NCI-H2196 treated with DMSO at 0.1 percent for 48 hours (cell line): ENCODE measurements at regions not wholly inside any gene's neighbourhood (a gene's known extent, or its start where the extent isn't known, plus 50 kb on each side); places are given as distances from the start of the nearest gene placed in this dataset.

ENCODE experiments used
- DNase-seq: peaks from one replicate; lab custom pipeline; 2025; ENCODE audit not compliant: unreplicated experiment; lab: John Stamatoyannopoulos, UW

GRCh38 chr5:2902742-2903297 lies 151.3 kb upstream of the IRX2 start:
- DNase-seq: no peak

DNA sequence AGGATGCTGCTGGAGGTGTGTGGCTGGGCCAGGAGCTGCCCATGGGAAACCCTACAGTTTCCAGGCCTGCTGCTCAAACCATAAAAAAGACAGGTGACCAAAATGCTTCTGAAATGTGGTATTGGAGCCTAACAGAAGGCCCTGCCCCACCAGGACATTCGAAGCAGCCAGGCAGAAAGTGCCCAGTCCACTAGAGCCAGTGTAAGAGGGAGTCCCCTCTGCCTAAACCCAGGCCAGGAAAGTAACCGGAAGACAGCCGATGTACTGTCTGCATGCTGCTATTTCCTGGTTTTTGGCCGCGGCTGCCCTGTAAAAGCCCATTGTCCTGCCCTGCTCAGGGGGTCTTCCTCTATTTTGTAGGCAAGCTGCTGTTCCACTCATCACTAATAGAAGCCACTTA lies 150.7 kb upstream of the IRX2 start:
- DNase-seq: no peak

DNA sequence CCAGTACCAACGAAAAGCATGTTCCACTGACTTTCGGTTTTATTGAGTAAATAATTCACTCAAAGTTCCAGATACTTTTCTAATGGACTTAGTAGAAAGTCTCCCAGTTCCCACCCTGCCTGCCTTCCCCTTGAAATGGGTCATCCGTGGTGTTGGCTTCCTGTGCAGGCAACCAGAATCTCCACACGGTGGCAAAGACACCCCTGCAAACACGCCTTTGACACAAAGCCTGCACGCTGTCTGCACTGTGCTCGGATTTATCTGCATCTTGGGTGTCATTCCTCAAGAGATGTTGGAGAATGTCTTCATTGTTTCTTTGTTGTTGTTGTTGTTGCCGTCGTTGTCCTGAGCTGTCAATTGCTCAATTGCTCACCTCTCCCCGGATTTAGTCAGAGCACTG lies 150.0 kb upstream of the IRX2 start:
- no peak for DNase-seq

DNA sequence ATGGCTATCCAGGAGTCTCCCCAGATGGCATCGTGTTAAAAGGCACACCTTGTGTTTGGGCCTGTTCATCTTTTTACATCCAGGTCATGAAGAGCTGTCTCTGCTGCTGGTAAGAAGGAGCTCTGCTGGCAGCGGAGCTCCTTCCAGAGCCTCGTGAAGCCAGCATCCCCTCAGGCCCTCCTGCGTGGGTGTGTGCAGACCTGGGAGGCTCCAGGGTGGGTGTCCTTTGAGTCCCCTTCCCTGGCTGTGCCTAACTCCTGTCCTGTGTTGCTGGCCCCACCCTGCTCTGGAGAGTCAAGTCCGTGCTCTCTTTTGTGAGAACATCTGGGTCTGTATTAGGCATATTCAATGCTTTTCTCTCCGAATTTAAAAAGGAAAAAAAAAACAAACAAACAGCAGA lies 149.6 kb upstream of the IRX2 start:
- no peak for DNase-seq

- no peak for DNase-seq
Observed at GRCh38 chr5:2900360-2900759, 148.9 kb upstream of the IRX2 start.

DNA sequence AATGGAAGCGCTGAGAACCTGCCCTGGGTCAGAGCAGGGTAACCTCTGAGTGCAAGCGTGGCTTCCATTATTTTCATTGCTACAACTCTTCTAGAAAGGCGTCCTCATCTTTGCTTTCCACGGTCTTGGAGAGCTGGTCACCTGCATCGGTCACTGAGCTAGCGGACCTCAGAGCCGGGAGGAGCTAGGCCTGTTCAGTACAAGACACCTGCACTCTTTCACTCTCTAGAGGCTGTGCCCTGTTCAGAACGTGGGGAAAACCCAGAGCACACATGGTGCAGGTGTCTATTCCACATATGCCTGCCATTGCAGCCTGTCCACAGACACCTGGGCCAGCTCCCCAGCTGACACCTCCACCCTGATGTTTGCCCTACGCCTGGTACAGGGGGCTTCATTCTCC lies 147.8 kb upstream of the IRX2 start:
- DNase-seq: no peak

- DNase-seq: no peak
Observed at GRCh38 chr5:2898661-2899060, 147.2 kb upstream of the IRX2 start.

DNA sequence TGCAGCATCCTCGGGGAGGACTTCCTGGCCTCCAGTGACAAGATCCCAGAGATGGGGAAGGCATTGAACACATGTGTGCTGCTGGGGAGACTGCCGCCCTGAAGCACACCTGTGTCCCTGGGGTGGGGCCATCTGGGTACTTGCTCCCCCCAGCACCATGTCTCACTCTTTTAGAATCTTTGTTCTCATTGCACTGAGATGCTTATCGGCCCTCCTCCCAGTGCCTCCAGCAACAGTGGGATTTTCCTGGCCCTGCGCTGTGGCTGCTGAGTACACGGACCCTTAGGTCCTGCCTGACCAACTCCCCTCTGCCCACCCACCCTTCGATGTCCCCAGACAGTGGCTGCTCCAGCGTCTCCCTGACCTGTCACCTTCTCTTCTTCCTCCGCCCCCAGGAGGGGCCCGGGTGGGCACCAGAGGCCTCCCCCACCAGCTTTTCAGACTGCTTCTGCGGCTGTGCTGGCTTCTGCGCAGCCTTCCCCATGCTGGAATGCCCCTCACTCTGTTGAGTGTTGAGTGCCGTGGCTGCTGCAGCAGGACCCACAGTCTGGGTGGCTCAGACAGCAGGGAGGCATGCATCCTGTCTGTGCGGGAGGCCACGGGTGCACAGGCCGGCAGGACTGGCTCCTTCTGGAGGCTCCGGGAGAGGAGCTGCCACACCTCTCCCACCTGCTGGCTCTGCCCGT lies 145.9 kb upstream of the IRX2 start:
- no peak for DNase-seq

DNA sequence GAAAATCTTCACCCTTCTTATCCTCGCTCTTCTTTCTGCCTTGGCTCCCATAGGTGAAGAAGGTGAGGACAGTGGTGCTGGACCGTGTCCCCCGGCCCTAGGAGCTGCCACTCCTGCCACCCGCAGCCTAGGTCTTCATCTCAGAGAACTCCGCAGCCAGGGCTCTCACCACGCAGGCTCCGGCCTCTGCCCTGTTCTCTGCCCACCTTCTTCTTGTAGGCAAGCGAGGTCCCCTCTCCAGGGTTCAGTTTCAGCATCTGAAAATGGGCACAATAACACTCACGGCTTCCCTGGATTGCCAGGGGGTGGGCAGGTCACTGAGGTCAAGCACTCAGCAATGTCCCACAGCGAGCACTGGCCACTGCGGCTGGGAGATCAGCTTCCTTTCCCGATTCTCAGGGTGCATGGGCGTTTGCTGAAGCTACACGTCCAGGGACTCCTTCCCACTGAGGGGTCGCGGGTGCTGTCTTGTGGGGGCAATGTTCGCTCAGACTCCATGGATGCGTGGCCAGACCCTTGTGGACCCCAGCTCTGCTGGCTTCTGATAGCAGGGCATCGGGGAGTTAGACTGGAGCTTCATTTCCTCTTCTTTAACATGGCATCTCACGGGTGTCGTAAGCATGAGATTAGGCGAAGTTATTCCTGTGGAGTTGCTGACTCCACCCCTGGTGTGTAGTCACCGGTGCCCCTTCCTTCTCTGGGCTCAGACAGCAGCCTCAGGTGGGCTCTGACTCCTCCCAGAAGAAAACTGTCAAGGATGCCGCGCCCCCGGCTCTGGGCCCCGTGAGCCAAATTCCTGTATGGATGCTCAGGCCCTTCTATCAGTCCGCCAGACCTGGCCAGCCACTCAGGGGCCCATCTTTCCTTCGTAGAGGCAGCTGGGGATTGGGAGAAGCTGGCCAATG lies 145.1 kb upstream of the IRX2 start:
- DNase-seq: no peak

GRCh38 chr5:2895876-2896275 lies 144.4 kb upstream of the IRX2 start:
- no peak for DNase-seq

DNA sequence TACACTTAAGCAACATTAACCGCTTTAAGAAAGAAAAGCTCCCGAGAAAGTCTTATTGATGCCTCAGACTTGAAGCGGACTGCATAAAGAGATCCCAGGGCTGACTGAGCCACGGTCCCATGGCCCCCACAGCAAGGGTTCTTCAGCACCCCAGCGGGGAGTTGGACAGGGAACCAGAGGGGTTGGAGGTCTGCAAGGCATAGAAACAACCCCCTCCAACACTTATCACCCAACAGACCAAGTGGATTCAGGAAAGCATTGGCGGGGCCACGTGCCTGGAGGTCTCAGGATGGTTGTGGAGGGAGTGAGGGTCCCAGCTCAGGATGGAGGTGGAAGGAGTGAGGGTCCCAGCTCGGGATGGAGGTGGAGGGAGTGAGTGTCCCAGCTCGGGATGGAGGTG lies 143.7 kb upstream of the IRX2 start:
- no peak for DNase-seq

DNA sequence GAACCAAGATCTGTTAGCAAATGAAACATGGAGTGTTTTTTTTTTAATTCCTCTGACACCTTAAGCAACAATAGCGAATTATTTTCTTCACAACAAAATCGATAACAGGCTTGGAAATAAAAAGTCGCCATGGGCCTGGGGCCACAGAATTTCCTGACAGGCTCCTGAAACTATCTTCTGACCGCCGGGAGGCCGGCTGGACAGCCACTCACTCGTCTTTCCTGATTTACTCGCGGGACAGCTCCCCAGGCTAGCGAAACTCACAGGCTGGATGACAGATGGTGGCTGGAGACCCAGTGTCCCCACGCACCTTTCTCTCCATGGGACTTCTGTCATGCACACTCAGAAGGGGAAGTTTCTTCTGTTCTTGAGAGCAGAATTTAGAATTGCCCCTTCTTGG lies 143.3 kb upstream of the IRX2 start:
- DNase-seq: no peak

DNA sequence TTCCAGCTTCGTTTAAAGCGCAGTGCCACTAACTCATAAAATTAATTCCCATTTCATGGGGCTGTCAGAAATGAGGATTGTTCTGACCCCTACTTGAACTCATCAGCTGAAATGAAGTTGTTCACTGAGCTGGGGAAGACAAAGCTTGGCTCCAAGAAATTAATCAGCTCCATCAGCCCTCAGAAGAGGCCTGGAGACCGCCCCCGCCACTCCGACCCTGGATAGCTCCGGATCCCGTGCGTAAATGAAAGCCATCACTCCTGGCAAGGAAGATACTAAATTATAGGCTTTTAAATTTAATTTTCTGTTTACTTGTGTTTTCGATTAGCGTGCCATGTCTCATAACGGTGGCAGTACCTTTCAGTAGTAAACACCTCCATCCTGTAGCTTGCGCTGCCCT lies 142.8 kb upstream of the IRX2 start:
- no peak for DNase-seq

DNA sequence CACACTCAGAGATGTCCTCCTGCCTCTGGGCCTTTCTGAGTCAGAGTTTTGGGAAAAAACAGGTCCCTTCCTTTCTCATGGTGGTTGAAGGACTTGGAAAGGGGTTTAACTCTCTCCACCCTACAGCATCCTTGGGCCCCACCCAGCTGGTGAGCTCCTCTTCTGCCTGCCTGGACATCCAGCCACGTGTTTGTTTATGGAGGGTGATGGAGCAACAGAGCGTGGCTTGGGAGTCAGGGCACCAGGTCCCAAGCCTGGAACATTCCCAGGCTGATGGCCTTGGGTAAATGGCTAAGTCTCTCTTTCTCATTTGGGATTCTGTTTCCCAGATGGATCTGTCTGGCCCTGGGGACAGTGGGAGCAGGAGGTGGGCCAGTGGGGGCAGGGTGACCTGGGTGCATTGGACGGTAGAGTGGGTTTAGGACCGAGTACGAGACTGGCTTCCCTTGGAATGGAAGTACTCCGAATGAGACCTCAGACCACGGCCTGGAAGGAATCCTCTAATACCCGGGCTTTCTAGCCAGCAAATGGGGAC lies 141.1 kb upstream of the IRX2 start:
- no peak for DNase-seq

- DNase-seq: no peak
Observed at GRCh38 chr5:2891781-2892180, 140.3 kb upstream of the IRX2 start.

DNA sequence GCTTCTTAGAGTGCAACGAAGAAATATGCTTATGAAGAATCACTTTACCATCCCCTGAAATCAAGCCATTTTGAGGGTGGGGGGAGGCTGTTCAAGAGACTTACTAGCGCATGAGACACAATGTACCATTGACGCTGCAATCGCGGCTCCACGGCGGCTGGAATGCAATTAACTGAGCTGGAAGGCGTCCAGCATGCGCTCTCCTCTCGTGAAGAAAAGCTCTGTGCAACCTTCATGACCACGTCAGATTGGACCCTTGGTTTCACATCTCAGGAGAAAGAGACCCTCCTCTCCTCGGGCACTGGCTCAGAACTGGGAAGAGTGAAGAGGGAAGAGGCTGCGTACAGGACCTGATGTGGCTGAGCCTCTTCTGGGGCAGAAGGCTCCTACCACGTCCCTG lies 138.5 kb upstream of the IRX2 start:
- DNase-seq: no peak

GRCh38 chr5:2888520-2889060 lies 137.1 kb upstream of the IRX2 start:
- no peak for DNase-seq

DNA sequence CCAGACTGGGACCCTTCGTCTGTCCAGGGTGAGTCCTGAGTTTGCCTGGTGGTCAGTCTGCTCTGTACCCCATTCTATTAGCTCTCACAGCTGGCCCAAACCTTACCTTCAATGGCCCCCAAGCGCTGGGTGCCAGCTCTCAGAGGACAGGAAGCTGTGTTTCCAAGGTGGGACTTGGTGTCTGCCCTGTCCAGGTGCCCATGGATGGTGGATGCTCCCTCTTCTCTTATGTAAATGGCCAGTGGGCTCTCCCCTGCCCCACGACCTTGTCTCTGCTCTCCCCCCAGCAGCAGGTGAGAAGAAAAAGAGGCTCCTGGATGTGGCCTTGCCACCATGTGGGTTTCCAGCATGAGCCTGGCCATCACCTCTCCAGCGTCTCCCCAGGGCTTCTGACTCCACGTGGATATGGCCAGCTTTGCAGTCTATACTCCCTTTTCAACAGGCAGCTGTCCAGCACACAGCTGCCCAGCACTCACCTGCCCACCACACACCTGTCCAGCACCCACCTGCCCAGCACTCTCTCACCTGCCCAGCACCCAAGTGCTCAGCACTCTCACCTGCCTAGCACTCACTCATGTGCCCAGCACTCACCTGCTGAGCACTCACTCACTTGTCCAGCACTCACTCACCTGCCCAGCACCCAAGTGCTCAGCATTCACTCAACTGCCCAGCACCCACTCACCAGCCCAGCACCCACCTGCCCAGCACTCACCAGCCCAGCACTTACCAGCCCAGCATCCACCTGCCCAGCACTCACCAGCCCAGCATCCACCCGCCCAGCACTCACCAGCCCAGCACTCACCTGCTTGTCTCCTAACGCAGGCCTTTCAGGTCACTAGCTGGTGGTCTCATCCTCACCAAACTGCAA lies 136.2 kb upstream of the IRX2 start:
- no peak for DNase-seq

DNA sequence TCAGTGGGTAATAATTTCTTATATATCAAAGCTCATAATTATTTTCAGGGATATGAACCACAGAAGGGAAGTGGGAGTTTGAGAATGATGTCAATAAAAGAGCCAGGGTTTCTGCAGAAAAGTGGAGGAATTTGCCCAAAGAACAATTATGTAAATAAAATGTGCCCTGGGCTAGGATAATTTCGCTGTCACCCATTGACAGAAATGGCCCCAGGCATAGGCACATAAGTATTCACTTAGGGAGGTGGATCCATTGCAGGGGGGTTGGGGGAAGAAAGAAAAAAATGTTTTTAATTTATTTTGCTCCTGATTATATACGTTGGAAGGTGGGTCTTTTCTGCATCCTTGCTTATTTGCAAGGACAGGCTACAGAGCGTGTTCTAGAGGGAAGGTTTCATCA lies 135.1 kb upstream of the IRX2 start:
- DNase-seq: no peak

GRCh38 chr5:2883771-2884170 lies 132.3 kb upstream of the IRX2 start:
- DNase-seq: no peak

- DNase-seq: no peak
Observed at GRCh38 chr5:2879701-2880100, 128.2 kb upstream of the IRX2 start.
